K562 (cell line): ENCODE measurements at regions not wholly inside any gene's neighbourhood (a gene's known extent, or its start where the extent isn't known, plus 50 kb on each side); places are given as distances from the start of the nearest gene placed in this dataset.

Source experiments
- E2F3 ChIP-seq: fragments of 250-450 bp; sonication (Bioruptor Pico); IDR thresholded peaks from 2 replicates; pipeline ENCODE4 v1.4.0; 2020; ENCODE audit warnings: mild to moderate bottlenecking
- PHB2 ChIP-seq: fragments of 450-650 bp; IDR thresholded peaks from 2 replicates; pipeline ENCODE4 v1.6.1; 2017; ENCODE audit warnings: low read depth
- PRMT5 ChIP-seq: sonication (generic); formaldehyde crosslinking; IDR thresholded peaks from 2 replicates; pipeline ENCODE4 v1.5.0; 2020; ENCODE audit warnings: missing genetic modification reagents
- SMAD3 ChIP-seq: fragments of 450-650 bp; formaldehyde crosslinking; conservative IDR thresholded peaks from 2 replicates; pipeline ENCODE4 v1.4.0; 2020; ENCODE audit warnings: mild to moderate bottlenecking
- ZC3H4 ChIP-seq: sonication (generic); formaldehyde crosslinking; IDR thresholded peaks from 2 replicates; pipeline ENCODE4 v1.9.0; 2021; ENCODE audit warnings: missing genetic modification reagents, borderline replicate concordance
- ZC3H8 ChIP-seq: fragments of 450-650 bp; IDR thresholded peaks from 2 replicates; pipeline ENCODE4 v1.6.1; 2017
- ZNF224 ChIP-seq: sonication (generic); formaldehyde crosslinking; IDR thresholded peaks from 2 replicates; pipeline ENCODE4 v1.8.0; 2022; ENCODE audit warnings: mild to moderate bottlenecking, missing genetic modification reagents
- ZNF707 ChIP-seq: fragments of 250-450 bp; sonication (Bioruptor Pico); conservative IDR thresholded peaks from 2 replicates; pipeline ENCODE4 v1.8.0; 2022; ENCODE audit warnings: inconsistent platforms, mild to moderate bottlenecking, moderate library complexity
- ZSCAN32 ChIP-seq: fragments of 450-650 bp; formaldehyde crosslinking; IDR thresholded peaks from 2 replicates; pipeline ENCODE4 v1.4.0; 2020; ENCODE audit warnings: mild to moderate bottlenecking, moderate library complexity
- TF ChIP-seq, protein P1 (sequence below), 3 experiments: fragments of 200-800 bp in 1 of 3; fragments of 250-450 bp in 1 of 3; fragments of 450-650 bp in 1 of 3; sonication (Bioruptor Pico) in 1 of 3; sonication (Bioruptor generic) in 1 of 3; formaldehyde crosslinking in 1 of 3; IDR thresholded peaks; 2 replicates each; pipeline versions ENCODE4 v1.6.1 to v1.8.0; 2016 to 2022; ENCODE audit warnings: mild to moderate bottlenecking in 2 of 3, missing genetic modification characterization in 2 of 3, missing compliant biosample characterization in 1 of 3, moderate library complexity in 1 of 3
- TF ChIP-seq, protein P2 (sequence below): fragments of 450-650 bp; IDR thresholded peaks from 2 replicates; pipeline ENCODE4 v1.7.0; 2016; ENCODE audit warnings: borderline replicate concordance

DNA sequence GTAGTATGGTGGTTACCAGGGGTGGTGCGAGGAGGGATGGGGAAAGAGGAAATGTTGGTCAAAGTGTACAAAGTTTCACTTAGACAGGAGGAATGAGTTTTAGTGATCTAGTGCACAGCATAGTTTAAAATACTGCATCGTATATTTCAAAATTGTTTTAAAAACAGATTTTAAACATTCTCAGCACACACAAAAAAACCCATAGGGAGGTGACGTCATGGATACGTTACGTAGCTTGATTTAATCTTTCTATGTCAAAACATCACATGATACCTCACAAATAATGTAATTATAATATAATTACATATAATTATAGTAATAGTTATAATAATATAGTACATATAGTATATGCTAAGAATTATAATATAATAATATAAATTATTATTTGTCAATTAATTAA is 614.2 kb downstream of the TMEM114 start (continued):
- TF ChIP-seq, protein P1, sequence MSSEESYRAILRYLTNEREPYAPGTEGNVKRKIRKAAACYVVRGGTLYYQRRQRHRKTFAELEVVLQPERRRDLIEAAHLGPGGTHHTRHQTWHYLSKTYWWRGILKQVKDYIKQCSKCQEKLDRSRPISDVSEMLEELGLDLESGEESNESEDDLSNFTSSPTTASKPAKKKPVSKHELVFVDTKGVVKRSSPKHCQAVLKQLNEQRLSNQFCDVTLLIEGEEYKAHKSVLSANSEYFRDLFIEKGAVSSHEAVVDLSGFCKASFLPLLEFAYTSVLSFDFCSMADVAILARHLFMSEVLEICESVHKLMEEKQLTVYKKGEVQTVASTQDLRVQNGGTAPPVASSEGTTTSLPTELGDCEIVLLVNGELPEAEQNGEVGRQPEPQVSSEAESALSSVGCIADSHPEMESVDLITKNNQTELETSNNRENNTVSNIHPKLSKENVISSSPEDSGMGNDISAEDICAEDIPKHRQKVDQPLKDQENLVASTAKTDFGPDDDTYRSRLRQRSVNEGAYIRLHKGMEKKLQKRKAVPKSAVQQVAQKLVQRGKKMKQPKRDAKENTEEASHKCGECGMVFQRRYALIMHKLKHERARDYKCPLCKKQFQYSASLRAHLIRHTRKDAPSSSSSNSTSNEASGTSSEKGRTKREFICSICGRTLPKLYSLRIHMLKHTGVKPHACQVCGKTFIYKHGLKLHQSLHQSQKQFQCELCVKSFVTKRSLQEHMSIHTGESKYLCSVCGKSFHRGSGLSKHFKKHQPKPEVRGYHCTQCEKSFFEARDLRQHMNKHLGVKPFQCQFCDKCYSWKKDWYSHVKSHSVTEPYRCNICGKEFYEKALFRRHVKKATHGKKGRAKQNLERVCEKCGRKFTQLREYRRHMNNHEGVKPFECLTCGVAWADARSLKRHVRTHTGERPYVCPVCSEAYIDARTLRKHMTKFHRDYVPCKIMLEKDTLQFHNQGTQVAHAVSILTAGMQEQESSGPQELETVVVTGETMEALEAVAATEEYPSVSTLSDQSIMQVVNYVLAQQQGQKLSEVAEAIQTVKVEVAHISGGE (CRISPR knock-in tag; IDR thresholded peaks at IDR 0.05): no peak
- TF ChIP-seq PRMT5 (CRISPR knock-in tag) (no peak), ZNF707 (CRISPR knock-in tag) (no peak), SMAD3 (CRISPR knock-in tag) (no peak), ZSCAN32 (CRISPR knock-in tag) (no peak), ZC3H8 (no peak), ZC3H4 (CRISPR knock-in tag) (no peak), PHB2 (no peak), ZNF224 (CRISPR knock-in tag) (no peak), E2F3 (no peak)
- TF ChIP-seq, protein P2, sequence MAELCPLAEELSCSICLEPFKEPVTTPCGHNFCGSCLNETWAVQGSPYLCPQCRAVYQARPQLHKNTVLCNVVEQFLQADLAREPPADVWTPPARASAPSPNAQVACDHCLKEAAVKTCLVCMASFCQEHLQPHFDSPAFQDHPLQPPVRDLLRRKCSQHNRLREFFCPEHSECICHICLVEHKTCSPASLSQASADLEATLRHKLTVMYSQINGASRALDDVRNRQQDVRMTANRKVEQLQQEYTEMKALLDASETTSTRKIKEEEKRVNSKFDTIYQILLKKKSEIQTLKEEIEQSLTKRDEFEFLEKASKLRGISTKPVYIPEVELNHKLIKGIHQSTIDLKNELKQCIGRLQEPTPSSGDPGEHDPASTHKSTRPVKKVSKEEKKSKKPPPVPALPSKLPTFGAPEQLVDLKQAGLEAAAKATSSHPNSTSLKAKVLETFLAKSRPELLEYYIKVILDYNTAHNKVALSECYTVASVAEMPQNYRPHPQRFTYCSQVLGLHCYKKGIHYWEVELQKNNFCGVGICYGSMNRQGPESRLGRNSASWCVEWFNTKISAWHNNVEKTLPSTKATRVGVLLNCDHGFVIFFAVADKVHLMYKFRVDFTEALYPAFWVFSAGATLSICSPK: no peak
- TF ChIP-seq, all 486 proteins: peak for 0
